Stomach (tissue), 8 donors: ENCODE measurements at regions not wholly inside any gene's neighbourhood (a gene's known extent, or its start where the extent isn't known, plus 50 kb on each side); places are given as distances from the start of the nearest gene placed in this dataset.

ENCODE experiments used
- DNase-seq, 2 donors: peaks; one replicate each; pipeline versions ENCODE4 v3.0.0 to v3.0.0-alpha.2; 2013 to 2019
- H3K27ac ChIP-seq, 5 donors: fragments of 200-600 bp in 4 of 5; sonication (generic) in 4 of 5; one replicate each; pipeline ENCODE4 v1.5.1; 2013 to 2019; ENCODE audit warnings: mild to moderate bottlenecking in 1 of 5, moderate library complexity in 1 of 5
- H3K27me3 ChIP-seq, 3 donors: fragments of 200-600 bp; sonication (generic); one replicate each; pipeline ENCODE4 v1.5.1; 2017 to 2019; ENCODE audit warnings: mixed run types in 1 of 3
- H3K36me3 ChIP-seq, 4 donors: fragments of 200-600 bp; sonication (generic); 1 replicate in 3 of 4; 2 replicates in 1 of 4; pipeline ENCODE4 v1.5.1; 2016 to 2019
- H3K4me1 ChIP-seq, 4 donors: fragments of 200-600 bp; sonication (generic); one replicate each; pipeline ENCODE4 v1.5.1; 2016 to 2019
- H3K4me3 ChIP-seq, 4 donors: fragments of 200-600 bp; sonication (generic) in 3 of 4; one replicate each; pipeline ENCODE4 v1.5.1; 2016 to 2019; ENCODE audit warnings: mild to moderate bottlenecking in 1 of 4
- H3K9me3 ChIP-seq, 4 donors: fragments of 200-600 bp; sonication (generic); one replicate each; pipeline ENCODE4 v1.5.1; 2016 to 2019
- CTCF ChIP-seq, 7 experiments: fragments of 450-650 bp in 4 of 7; fragments of 200-600 bp in 3 of 7; sonication (generic) in 3 of 7; IDR thresholded peaks; one replicate each; pipeline ENCODE4 v1.5.1; 2016 to 2019; ENCODE audit warnings: antibody characterized with exemption in 7 of 7, control low read depth in 2 of 7, mild to moderate bottlenecking in 1 of 7
- EP300 ChIP-seq: sonication (generic); formaldehyde crosslinking; IDR thresholded peaks from one replicate; pipeline ENCODE4 v1.6.1; 2017; ENCODE audit warnings: antibody characterized with exemption
- POLR2A ChIP-seq, 4 donors: fragments of 450-650 bp; IDR thresholded peaks; one replicate each; pipeline ENCODE4 v1.6.1; 2016; ENCODE audit warnings: antibody characterized with exemption in 4 of 4, control low read depth in 2 of 4, mild to moderate bottlenecking in 1 of 4, moderate library complexity in 1 of 4
- POLR2AphosphoS5 ChIP-seq, 3 donors: sonication (generic); formaldehyde crosslinking; IDR thresholded peaks; one replicate each; pipeline ENCODE4 v1.6.1; 2016; ENCODE audit warnings: antibody characterized with exemption in 3 of 3
- WGBS, 5 donors: extraction: QIAGEN DNeasy Blood & Tissue Kit in 3 of 5; methylation state at CpG; one replicate each; pipeline versions ENCODE4 v1.1.5 to v1.1.7; 2013 to 2018; 5-methylcytosine and 5-hydroxymethylcytosine counted together
- intact Hi-C: fragments of 100-400 bp; cut with DNase I; formaldehyde crosslinking; loops from one replicate; pipeline ENCODE4 v1.15.1; 2023; ENCODE audit warnings: low total_unique reads
- donor health status: healthy with polysubstance abuse.
- donor health status: Bipolar disorder and iron deficiency.
- donor health status: healthy.

GRCh38 chr14:36014236-36014635, 162.3 kb downstream of the PTCSC3 start:
- DNase-seq: no peak
- H3K9me3 ChIP-seq: no peaks in the 10 kb centered on the region
- 67 to 82% (median 78%) methylated on average over 9 of the region's 9 CpGs for WGBS, 5 donors
- no peaks in the 10 kb centered on the region for H3K4me1 ChIP-seq
- no peak overlapping the region for H3K4me3 ChIP-seq
- no peak overlapping the region for H3K27ac ChIP-seq
- intact Hi-C loops: no loop called here
- H3K36me3 ChIP-seq: no peaks in the 10 kb centered on the region
- TF ChIP-seq CTCF (IDR thresholded peaks at IDR 0.05): no peak
- TF ChIP-seq POLR2A (IDR thresholded peaks at IDR 0.05): no peak
- no peak for TF ChIP-seq POLR2AphosphoS5 (IDR thresholded peaks at IDR 0.05)
- H3K27me3 ChIP-seq: peaks cover 0 to 6% (median 0%) of the 10 kb centered on the region in 3 donors

- Histone ChIP-seq H3K27ac (no peak overlapping the region), H3K27me3 (peaks cover 0 to 6% (median 0%) of the 10 kb centered on the region in 3 donors), H3K9me3 (no peaks in the 10 kb centered on the region), H3K4me1 (no peaks in the 10 kb centered on the region), H3K4me3 (no peak overlapping the region), H3K36me3 (no peaks in the 10 kb centered on the region)
- WGBS, 5 donors: 84 to 100% (median 92%) methylated on average over 3 of the region's 3 CpGs
- intact Hi-C loops: no loop called here
- no peak for TF ChIP-seq POLR2AphosphoS5 (IDR thresholded peaks at IDR 0.05)
- no peak for TF ChIP-seq CTCF (IDR thresholded peaks at IDR 0.05)
- TF ChIP-seq POLR2A (IDR thresholded peaks at IDR 0.05): no peak
- no peak for TF ChIP-seq EP300
- no peak for DNase-seq
Observed at GRCh38 chr14:36013483-36013882, 163.0 kb downstream of the PTCSC3 start.

- no peak overlapping the region for H3K4me3 ChIP-seq
- H3K27ac ChIP-seq: no peak overlapping the region
- intact Hi-C loops: no loop called here
- H3K9me3 ChIP-seq: no peaks in the 10 kb centered on the region
- no peaks in the 10 kb centered on the region for H3K36me3 ChIP-seq
- TF ChIP-seq POLR2A (IDR thresholded peaks at IDR 0.05) (no peak), EP300 (no peak), CTCF (IDR thresholded peaks at IDR 0.05) (no peak), POLR2AphosphoS5 (IDR thresholded peaks at IDR 0.05) (no peak)
- peaks cover 0 to 6% (median 0%) of the 10 kb centered on the region in 3 donors for H3K27me3 ChIP-seq
- H3K4me1 ChIP-seq: no peaks in the 10 kb centered on the region
- DNase-seq: no peak
- WGBS, 5 donors: 54 to 65% (median 61%) methylated on average over 7 of the region's 7 CpGs
Observed at GRCh38 chr14:36012621-36013020, 163.9 kb downstream of the PTCSC3 start.

- WGBS, 5 donors: 42 to 79% (median 61%) methylated on average over 1 of the region's 1 CpG
- Histone ChIP-seq H3K27ac (no peak overlapping the region), H3K4me3 (no peak overlapping the region), H3K4me1 (no peaks in the 10 kb centered on the region), H3K27me3 (peaks cover 0 to 6% (median 0%) of the 10 kb centered on the region in 3 donors), H3K36me3 (no peaks in the 10 kb centered on the region), H3K9me3 (no peaks in the 10 kb centered on the region)
- TF ChIP-seq POLR2AphosphoS5 (IDR thresholded peaks at IDR 0.05) (no peak), EP300 (no peak), POLR2A (IDR thresholded peaks at IDR 0.05) (no peak), CTCF (IDR thresholded peaks at IDR 0.05) (no peak)
- intact Hi-C loops: no loop called here
- DNase-seq: no peak
Observed at GRCh38 chr14:36009643-36010042, 166.9 kb downstream of the PTCSC3 start.
